ENCODE measurements at regions not wholly inside any gene's neighbourhood (a gene's known extent, or its start where the extent isn't known, plus 50 kb on each side); places are given as distances from the start of the nearest gene placed in this dataset.
"Not testable (repeated sequence)": the region's sequence is repeated elsewhere in the genome, so short reads cannot be mapped to it uniquely, and the experiment has no call there.

DNA sequence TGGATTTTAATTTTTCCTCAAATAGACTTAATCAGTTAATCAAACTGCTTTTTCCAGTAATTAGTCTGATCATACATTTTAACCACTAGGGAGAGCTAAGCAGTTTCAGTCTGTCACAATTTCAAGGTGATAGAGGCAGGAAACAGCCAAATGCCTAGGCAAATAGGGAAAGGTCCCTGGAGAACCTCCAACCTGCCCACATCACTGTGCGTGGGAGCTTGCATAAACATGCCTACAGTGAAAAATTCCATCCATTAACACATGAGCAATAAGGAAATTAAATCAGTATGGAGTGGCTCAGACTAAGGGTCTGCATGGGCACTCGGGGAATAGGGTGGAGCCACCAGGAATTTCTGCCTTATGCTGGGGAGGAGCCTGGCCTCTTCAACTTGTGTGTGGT is 74.6 kb downstream of the AASDHPPT start:
- no peaks in the 10 kb centered on the region for H3K36me3 ChIP-seq (ENCODE audit: insufficient read depth, low read length)

DNA sequence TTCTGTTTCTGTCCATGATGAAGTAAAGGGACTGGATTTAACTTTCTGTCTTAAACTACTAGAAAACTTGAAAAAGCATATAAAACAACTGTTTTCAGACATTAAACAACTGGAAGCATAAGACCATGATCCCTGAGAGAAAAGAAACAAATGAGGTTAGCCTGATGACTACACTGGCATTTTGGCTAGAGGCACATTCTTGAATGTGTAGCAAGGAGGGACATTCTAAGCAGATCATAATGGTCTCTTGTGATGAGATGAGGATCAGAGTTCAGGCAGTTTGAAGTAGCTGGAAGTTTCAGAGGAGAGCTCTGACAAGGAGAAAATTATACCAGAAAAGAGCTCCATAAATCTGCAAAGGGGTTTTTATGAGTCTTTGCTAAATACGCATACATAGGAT is 75.4 kb downstream of the AASDHPPT start:
- Histone ChIP-seq H3K9ac (ENCODE audit: low read depth, low read length) (no peak overlapping the region), H3K4me3 (ENCODE audit: low read length) (no peak overlapping the region), H3K4me1 (ENCODE audit: control insufficient read depth, insufficient read depth, low read length) (no peaks in the 10 kb centered on the region), H3K9me3 (replicated peaks; ENCODE audit: low read length) (no peaks in the 10 kb centered on the region), H3K36me3 (ENCODE audit: insufficient read depth, low read length) (no peaks in the 10 kb centered on the region), H3K4me2 (ENCODE audit: low read length) (no peak overlapping the region), H3K27me3 (ENCODE audit: control insufficient read depth, insufficient read depth, low read length) (no peaks in the 10 kb centered on the region)

More for the DNA sequence above, 74.6 kb downstream of the AASDHPPT start:
- no peak overlapping the region for H3K4me3 ChIP-seq (ENCODE audit: low read length)
- H3K4me1 ChIP-seq (ENCODE audit: control insufficient read depth, insufficient read depth, low read length): no peaks in the 10 kb centered on the region
- H3K27me3 ChIP-seq (ENCODE audit: control insufficient read depth, insufficient read depth, low read length): no peaks in the 10 kb centered on the region
- H3K9ac ChIP-seq (ENCODE audit: low read depth, low read length): no peak overlapping the region
- no peak overlapping the region for H3K4me2 ChIP-seq (ENCODE audit: low read length)
- peaks cover under 1% of the 10 kb centered on the region for H3K9me3 ChIP-seq (replicated peaks; ENCODE audit: low read length)

DNA sequence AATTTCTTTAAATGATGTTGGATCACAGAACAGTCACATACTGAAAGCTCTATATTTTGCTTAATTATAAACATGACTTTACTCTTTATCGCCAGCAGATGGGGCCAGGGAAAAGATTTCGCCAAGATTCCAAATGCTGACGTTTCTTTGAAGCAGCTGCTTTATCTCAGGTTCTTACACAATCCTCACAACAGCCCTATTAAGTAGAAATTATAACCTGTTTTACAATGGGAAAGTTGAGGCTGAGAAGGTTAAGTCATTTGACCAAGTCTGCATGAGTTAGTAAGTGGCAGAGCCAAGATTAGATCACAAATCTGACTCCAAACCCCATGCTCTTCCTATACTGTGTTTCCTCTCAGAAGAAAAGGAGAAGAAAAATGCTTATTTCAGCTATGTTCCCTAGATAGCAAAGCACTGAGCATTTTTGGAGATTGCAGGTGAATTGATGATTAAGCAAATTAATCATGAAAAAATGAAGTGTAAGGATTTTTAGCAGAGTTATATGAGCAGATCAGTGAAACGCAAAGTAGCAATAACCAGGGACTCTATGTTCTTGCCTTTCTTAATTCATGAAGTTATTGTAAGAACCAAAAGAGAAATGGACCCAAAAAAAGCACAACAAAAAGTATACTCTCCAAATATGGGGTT is 79.0 kb downstream of the AASDHPPT start:
- no peaks in the 10 kb centered on the region for H3K4me1 ChIP-seq (ENCODE audit: control insufficient read depth, insufficient read depth, low read length)
- no peaks in the 10 kb centered on the region for H3K9me3 ChIP-seq (replicated peaks; ENCODE audit: low read length)
- H3K9ac ChIP-seq (ENCODE audit: low read depth, low read length): no peak overlapping the region
- no peaks in the 10 kb centered on the region for H3K36me3 ChIP-seq (ENCODE audit: insufficient read depth, low read length)
- H3K4me3 ChIP-seq (ENCODE audit: low read length): no peak overlapping the region
- no peaks in the 10 kb centered on the region for H3K27me3 ChIP-seq (ENCODE audit: control insufficient read depth, insufficient read depth, low read length)
- H3K4me2 ChIP-seq (ENCODE audit: low read length): no peak overlapping the region

DNA sequence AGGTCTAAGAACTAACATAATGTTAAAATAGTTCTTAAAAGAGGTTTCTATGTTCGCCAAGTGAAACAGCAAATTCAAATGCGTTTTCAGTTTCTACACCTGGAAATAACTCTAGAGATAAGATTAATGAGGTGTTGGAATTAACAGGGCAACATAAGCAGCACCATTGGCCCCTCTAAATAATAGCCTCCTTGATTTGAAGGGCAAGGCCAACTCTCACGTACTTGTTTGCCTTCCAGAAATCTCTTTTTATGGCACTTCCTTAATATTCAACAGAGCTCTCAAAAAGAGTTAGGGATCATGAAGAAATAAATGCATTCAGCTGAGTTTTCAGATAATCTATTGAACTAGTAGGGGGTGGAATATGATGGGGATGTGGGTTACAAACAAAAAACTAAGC is 80.9 kb downstream of the AASDHPPT start:
- H3K4me1 ChIP-seq (ENCODE audit: control insufficient read depth, insufficient read depth, low read length): no peaks in the 10 kb centered on the region
- no peaks in the 10 kb centered on the region for H3K27me3 ChIP-seq (ENCODE audit: control insufficient read depth, insufficient read depth, low read length)
- no peaks in the 10 kb centered on the region for H3K9me3 ChIP-seq (replicated peaks; ENCODE audit: low read length)
- H3K4me3 ChIP-seq (ENCODE audit: low read length): no peak overlapping the region
- H3K4me2 ChIP-seq (ENCODE audit: low read length): no peak overlapping the region
- no peaks in the 10 kb centered on the region for H3K36me3 ChIP-seq (ENCODE audit: insufficient read depth, low read length)
- H3K9ac ChIP-seq (ENCODE audit: low read depth, low read length): no peak overlapping the region

DNA sequence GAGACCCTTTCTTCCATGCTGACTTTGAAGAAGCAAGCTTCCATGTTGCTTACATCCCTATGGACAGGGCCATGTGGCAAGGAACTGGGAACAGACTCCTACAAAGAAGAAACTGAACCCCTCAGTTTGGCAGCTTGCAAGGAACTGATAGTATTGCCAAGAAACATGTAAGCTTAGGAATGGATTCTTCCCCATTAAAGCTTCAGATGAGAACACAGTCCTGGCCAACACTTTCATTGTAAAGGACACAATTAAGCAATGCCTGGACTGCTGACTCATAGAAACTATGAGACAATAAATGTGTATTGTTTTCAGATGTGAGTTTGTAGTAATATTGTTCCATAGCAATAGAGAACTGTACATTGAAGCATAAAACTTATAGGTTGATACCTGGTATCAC is 82.4 kb downstream of the AASDHPPT start:
- H3K9ac ChIP-seq (ENCODE audit: low read depth, low read length): no peak overlapping the region

DNA sequence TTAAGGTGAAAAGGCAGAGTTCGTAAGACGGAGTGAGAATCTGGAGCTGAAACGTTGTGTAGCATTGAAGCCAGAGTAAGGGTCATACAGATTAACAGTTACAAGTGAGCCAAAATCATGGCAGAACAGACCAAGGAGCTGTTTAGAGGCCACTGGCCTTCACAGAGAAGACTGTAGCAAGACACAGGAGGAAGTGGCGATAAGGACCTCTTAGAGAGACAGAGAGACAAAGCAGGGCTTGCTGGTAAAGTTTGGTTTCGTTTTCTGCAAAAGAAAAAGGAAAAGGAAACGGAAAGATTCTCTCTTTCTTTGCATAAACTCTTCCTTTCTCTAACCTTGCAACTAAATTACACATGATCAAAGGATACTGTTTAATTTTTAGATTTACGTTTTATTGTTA is 83.0 kb downstream of the AASDHPPT start:
- Histone ChIP-seq H3K9me3 (replicated peaks; ENCODE audit: low read length) (no peaks in the 10 kb centered on the region), H3K27me3 (ENCODE audit: control insufficient read depth, insufficient read depth, low read length) (no peaks in the 10 kb centered on the region), H3K36me3 (ENCODE audit: insufficient read depth, low read length) (no peaks in the 10 kb centered on the region), H3K4me1 (ENCODE audit: control insufficient read depth, insufficient read depth, low read length) (no peaks in the 10 kb centered on the region), H3K4me2 (ENCODE audit: low read length) (no peak overlapping the region), H3K9ac (ENCODE audit: low read depth, low read length) (no peak overlapping the region), H3K4me3 (ENCODE audit: low read length) (no peak overlapping the region)

More for the DNA sequence above, 82.4 kb downstream of the AASDHPPT start:
- no peaks in the 10 kb centered on the region for H3K36me3 ChIP-seq (ENCODE audit: insufficient read depth, low read length)
- no peaks in the 10 kb centered on the region for H3K27me3 ChIP-seq (ENCODE audit: control insufficient read depth, insufficient read depth, low read length)
- no peak overlapping the region for H3K4me3 ChIP-seq (ENCODE audit: low read length)
- H3K4me1 ChIP-seq (ENCODE audit: control insufficient read depth, insufficient read depth, low read length): no peaks in the 10 kb centered on the region
- H3K4me2 ChIP-seq (ENCODE audit: low read length): no peak overlapping the region
- H3K9me3 ChIP-seq (replicated peaks; ENCODE audit: low read length): no peaks in the 10 kb centered on the region

DNA sequence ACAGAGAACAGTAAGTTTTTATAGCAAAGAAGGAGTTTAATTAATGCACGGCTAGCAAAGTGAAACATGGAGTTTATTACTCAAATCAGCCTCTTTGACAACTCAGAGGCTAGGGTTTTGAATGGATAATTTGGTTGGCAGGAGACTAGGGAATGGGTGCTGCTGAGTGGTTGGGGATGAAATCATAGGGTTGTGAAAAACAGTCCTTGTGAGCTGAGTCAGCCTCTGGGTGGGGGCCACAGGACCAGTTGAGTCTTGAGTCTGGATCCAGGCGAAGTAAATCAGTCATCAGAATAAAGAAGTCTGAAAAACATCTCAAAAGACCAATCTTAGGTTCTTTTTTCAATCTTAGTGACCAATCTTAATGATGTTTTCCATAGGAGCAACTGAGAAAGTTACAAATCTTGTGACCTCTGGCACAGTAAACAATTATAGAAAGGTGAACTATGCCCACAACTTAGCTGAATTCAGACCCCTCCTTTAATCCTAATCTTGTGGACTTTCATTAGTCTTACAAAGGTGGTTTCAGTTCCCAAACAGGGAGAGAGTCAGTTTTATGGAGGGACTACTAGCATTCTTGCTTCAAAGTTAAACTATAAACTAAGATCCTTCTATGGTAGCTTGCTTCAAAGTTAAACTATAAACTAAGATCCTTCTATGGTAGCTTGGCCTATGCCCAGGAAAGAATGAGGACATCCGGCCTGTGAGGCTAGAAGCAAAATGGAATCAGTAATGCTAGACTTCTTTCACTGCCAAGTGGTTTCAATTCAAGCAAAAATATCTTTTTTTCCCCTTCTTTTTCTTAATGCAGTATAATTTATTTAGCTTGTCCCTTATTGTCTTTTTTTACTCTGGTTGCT is 84.5 kb downstream of the AASDHPPT start:
- no peak overlapping the region for H3K9ac ChIP-seq (ENCODE audit: low read depth, low read length)

DNA sequence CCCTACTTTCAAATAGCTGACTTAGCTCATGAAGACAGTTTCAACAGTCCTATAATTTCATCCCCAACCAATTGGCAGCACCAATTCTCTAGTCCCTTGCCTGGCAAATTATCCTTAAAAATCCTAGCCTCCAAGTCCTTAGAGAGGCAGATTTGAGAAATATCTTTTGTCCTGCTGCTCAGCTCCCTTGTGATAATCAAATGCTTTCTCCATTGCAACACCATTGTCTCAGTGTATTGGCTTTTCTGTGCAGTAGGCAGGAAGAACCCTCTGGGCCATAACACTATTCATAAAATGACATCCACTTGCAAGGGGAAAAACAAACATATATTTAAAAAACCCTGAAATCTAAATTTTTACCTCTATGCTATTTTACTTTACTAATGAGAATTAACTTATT is 89.6 kb downstream of the AASDHPPT start:
- Histone ChIP-seq H3K4me3 (ENCODE audit: low read length) (no peak overlapping the region), H3K4me1 (ENCODE audit: control insufficient read depth, insufficient read depth, low read length) (no peaks in the 10 kb centered on the region), H3K36me3 (ENCODE audit: insufficient read depth, low read length) (no peaks in the 10 kb centered on the region), H3K27me3 (ENCODE audit: control insufficient read depth, insufficient read depth, low read length) (no peaks in the 10 kb centered on the region), H3K4me2 (ENCODE audit: low read length) (no peak overlapping the region), H3K9me3 (replicated peaks; ENCODE audit: low read length) (peaks cover 4% of the 10 kb centered on the region), H3K9ac (ENCODE audit: low read depth, low read length) (no peak overlapping the region)

More for the DNA sequence above, 84.5 kb downstream of the AASDHPPT start:
- Histone ChIP-seq H3K4me1 (ENCODE audit: control insufficient read depth, insufficient read depth, low read length) (no peaks in the 10 kb centered on the region), H3K36me3 (ENCODE audit: insufficient read depth, low read length) (no peaks in the 10 kb centered on the region), H3K4me3 (ENCODE audit: low read length) (no peak overlapping the region), H3K9me3 (replicated peaks; ENCODE audit: low read length) (no peaks in the 10 kb centered on the region), H3K4me2 (ENCODE audit: low read length) (no peak overlapping the region), H3K27me3 (ENCODE audit: control insufficient read depth, insufficient read depth, low read length) (no peaks in the 10 kb centered on the region)

DNA sequence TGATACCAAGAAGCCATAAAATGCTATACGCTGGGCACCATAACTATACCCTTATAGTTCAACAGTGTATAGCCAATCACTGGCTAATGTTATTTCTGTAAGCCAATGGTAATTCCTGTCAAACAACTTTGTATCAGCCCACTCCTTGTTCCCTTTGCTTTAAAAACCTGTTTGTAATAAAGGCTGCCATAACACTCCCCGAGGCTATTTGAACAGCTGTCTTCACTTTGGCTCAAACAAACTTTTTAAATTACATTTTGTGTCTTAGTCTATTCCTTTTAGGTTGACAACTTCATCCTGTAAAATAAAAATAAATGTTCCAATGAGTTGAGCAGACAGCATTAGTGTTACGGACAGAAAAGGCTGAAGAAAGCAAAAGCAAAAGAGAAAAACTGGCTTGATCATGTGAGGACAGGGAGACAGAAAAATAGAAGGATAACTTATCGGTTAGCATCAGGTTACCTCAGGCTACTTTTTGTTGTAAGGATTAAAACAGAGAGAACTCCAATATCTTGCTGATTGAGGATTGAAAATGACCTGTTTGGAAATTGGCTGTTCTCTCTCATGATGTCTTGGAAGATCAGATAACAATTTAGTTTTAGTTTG is 95.0 kb downstream of the AASDHPPT start:
- Histone ChIP-seq H3K9me3 (replicated peaks; ENCODE audit: low read length) (peaks cover 2% of the 10 kb centered on the region), H3K27me3 (ENCODE audit: control insufficient read depth, insufficient read depth, low read length) (no peaks in the 10 kb centered on the region), H3K9ac (ENCODE audit: low read depth, low read length) (no peak overlapping the region), H3K36me3 (ENCODE audit: insufficient read depth, low read length) (no peaks in the 10 kb centered on the region), H3K4me2 (ENCODE audit: low read length) (no peak overlapping the region), H3K4me3 (ENCODE audit: low read length) (no peak overlapping the region), H3K4me1 (ENCODE audit: control insufficient read depth, insufficient read depth, low read length) (no peaks in the 10 kb centered on the region)

DNA sequence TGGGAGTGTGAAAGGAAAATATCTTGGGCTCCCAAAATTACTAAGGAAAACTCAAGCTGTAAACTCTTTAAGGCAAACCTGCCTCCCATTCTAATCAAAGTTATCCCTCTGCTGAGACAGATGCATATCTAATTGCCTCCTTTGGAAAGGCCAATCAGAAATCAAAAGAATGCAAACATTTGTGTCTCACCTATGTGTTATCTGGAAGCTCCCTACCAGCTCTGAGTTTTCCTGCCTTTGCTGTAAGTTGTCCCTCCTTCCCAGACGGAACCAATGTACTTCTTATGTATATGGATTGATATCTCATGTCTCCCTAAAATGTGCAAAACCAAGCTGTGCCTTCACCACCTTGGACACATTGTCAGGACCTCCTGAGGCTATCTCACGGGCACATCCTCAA is 95.8 kb downstream of the AASDHPPT start:
- H3K9me3 ChIP-seq (replicated peaks; ENCODE audit: low read length): no peaks in the 10 kb centered on the region
- no peaks in the 10 kb centered on the region for H3K27me3 ChIP-seq (ENCODE audit: control insufficient read depth, insufficient read depth, low read length)
- no peaks in the 10 kb centered on the region for H3K36me3 ChIP-seq (ENCODE audit: insufficient read depth, low read length)
- no peak overlapping the region for H3K4me2 ChIP-seq (ENCODE audit: low read length)
- no peak overlapping the region for H3K9ac ChIP-seq (ENCODE audit: low read depth, low read length)
- H3K4me1 ChIP-seq (ENCODE audit: control insufficient read depth, insufficient read depth, low read length): no peaks in the 10 kb centered on the region
- H3K4me3 ChIP-seq (ENCODE audit: low read length): no peak overlapping the region

DNA sequence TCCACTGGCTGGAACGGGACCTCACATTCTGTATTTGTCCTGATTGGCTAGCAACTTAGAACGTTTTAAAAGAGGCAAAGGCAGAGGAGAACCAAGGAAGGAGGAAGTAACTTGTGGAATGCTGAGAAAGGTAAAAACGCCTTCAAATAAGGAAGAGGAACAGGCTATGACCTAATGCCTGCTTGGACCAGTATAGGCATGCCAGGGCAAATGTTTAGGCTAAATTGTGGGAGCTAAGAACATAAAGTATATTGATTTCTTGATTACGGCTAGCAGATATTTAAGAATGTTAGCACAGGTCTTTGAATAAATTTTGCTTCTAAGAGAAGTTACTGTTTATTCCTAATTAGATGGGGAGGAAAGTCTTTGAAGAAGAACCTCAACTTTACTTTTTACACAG is 96.5 kb downstream of the AASDHPPT start:
- not testable (repeated sequence) for H3K36me3 ChIP-seq (ENCODE audit: insufficient read depth, low read length); H3K4me2 ChIP-seq (ENCODE audit: low read length); H3K27me3 ChIP-seq (ENCODE audit: control insufficient read depth, insufficient read depth, low read length); H3K9me3 ChIP-seq (replicated peaks; ENCODE audit: low read length); H3K4me1 ChIP-seq (ENCODE audit: control insufficient read depth, insufficient read depth, low read length); H3K4me3 ChIP-seq (ENCODE audit: low read length); H3K9ac ChIP-seq (ENCODE audit: low read depth, low read length)
